Cortex of kidney (tissue), 1 donor: ENCODE measurements at regions not wholly inside any gene's neighbourhood (a gene's known extent, or its start where the extent isn't known, plus 50 kb on each side); places are given as distances from the start of the nearest gene placed in this dataset.
"Not testable (repeated sequence)": the region's sequence is repeated elsewhere in the genome, so short reads cannot be mapped to it uniquely, and the experiment has no call there.

Experiments used
- DNase-seq: peaks from one replicate; lab custom pipeline; 2025; lab: John Stamatoyannopoulos, UW

GRCh38 chr17:68141050-68141449 lies 105.5 kb downstream of the KPNA2 start:
- no peak for DNase-seq

GRCh38 chr17:68142595-68142994 lies 105.2 kb upstream of the AMZ2 start:
- DNase-seq = no peak

- DNase-seq = no peak
Measured at GRCh38 chr17:68143425-68143824, 104.4 kb upstream of the AMZ2 start.

GRCh38 chr17:68145088-68145487 lies 102.8 kb upstream of the AMZ2 start:
- no peak for DNase-seq

- DNase-seq = no peak
Measured at GRCh38 chr17:68148936-68149335, 98.9 kb upstream of the AMZ2 start.

GRCh38 chr17:68152161-68152571 lies 95.7 kb upstream of the AMZ2 start:
- no peak for DNase-seq

- no peak for DNase-seq
Measured at GRCh38 chr17:68155692-68156091, 92.2 kb upstream of the AMZ2 start.

GRCh38 chr17:68161644-68162428 lies 86.0 kb upstream of the AMZ2 start:
- DNase-seq = no peak

- DNase-seq = not testable (repeated sequence)
Measured at GRCh38 chr17:68168273-68169164, 79.3 kb upstream of the AMZ2 start.

- DNase-seq = not testable (repeated sequence)
Measured at GRCh38 chr17:68169165-68169821, 78.5 kb upstream of the AMZ2 start.

GRCh38 chr17:68169840-68170239 lies 78.0 kb upstream of the AMZ2 start:
- DNase-seq = no peak

- DNase-seq = no peak
Measured at GRCh38 chr17:68170246-68170645, 77.6 kb upstream of the AMZ2 start.

GRCh38 chr17:68172461-68172954 lies 75.3 kb upstream of the AMZ2 start:
- no peak for DNase-seq

- no peak for DNase-seq
Measured at GRCh38 chr17:68175416-68175815, 72.4 kb upstream of the AMZ2 start.

GRCh38 chr17:68175905-68176304 lies 71.9 kb upstream of the AMZ2 start:
- DNase-seq = no peak

GRCh38 chr17:68176718-68177117 lies 71.1 kb upstream of the AMZ2 start:
- DNase-seq = no peak

- DNase-seq = no peak
Measured at GRCh38 chr17:68178831-68179230, 69.0 kb upstream of the AMZ2 start.

GRCh38 chr17:68179236-68179925 lies 68.5 kb upstream of the AMZ2 start:
- DNase-seq = no peak

- no peak for DNase-seq
Measured at GRCh38 chr17:68179926-68180285, 67.9 kb upstream of the AMZ2 start.

GRCh38 chr17:68182011-68182306 lies 65.9 kb upstream of the AMZ2 start:
- no peak for DNase-seq

GRCh38 chr17:68182940-68183551 lies 64.8 kb upstream of the AMZ2 start:
- no peak for DNase-seq

- DNase-seq = no peak
Measured at GRCh38 chr17:68184141-68184571, 63.7 kb upstream of the AMZ2 start.
